ENCODE measurements at regions not wholly inside any gene's neighbourhood (a gene's known extent, or its start where the extent isn't known, plus 50 kb on each side); places are given as distances from the start of the nearest gene placed in this dataset.
A peak's percentile ranks its signal among the peaks of the same experiment; 100 is the strongest.

DNA sequence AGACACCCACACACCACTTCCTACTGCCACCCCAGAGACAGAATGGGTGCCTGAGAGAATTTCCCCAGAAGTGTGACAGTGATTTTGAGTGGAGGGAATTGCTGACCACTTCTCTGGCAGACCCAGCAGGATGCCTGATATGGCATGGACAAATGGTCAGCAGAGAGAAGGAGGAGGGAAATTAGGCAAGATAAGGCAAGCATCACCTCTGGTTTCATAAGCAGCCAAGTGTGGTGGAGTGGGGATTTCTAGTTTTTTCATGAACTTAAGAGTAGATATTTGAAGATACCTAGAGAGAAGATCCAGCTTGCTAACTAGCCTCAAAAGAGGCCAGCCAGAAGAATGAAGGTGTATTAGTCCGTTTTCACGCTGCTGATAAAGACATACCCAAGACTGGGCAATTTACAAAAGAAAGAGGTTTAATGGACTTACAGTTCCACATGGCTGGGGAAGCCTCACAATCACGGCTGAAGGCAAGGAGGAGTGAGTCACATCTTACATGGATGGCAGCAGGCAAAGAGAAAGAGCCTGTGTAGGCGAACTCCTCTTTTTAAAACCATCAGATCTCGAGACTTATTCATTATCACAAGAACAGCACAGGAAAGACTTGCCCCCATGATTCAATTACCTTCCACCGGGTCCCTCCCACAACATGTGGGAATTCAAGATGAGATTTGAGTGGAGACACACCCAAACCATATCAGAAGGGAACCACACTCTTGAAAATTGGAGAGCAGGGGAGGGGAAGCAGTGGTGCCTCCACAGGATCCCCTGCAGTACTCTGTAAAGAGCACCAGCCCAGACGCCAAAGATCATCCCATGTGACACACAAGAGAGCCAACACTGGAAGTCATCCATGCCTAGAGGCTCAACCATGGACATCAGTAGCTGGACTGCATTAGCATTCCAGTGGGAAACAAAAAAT lies 64.2 kb downstream of the RBM43 start:
- peak; percentile 62 for DNase-seq

DNA sequence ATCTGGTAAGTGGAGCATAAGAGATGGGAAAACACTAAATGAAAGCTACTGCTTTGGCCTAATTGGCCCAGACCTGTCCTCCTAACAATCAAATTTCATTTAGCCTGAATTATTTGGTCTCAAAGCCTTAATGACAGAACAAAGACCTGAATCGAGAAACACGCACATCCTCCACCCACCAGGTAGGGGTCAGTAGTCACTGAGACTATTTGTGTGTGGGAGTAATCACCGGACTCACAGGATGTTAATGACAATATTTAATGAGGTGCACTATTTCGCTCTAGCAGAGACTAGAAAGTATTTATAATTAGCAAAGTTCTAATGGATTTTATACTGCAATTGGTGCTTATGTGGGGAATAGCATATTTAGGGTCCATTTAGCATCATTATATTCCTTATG lies 68.1 kb downstream of the RBM43 start:
- DNase-seq, result no peak

DNA sequence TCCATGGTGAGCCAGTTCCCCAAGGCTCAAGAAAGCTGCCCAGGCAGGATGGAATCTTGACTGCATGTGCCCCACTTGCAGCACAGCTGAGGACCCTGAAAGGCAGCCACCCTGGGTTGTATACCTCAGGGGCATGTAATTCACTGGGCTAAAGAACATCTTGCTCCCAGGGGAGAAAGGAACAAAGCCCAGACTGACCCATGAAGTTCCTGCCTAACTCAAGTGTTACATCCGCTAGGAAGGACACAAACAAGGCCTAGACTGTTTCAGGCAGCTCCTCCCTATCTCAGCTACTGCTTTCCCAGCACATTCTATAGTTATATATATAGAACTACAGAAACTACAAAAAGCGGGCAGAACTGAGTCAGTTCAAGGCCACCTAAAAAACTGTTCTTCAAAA lies 69.0 kb downstream of the RBM43 start:
- DNase-seq, result no peak

DNA sequence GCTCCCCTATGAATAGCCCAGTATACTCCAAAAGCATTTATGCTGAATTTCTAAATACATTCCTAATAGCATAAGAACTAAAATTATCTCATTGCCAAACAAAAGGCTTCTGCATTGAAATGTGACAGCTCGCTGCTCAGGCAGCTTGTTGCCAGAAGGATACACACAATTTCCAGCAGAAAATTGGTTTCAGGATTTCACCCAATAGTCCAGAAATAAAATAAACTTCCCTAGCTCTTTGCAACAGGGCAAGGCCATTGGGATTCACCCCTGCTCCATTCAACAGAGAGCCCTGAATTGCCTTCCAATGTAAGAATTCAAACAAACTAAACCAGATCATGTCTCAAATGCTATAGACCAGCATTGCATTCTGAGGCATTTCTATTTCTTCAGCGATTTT lies 70.7 kb downstream of the RBM43 start:
- no peak for DNase-seq

DNA sequence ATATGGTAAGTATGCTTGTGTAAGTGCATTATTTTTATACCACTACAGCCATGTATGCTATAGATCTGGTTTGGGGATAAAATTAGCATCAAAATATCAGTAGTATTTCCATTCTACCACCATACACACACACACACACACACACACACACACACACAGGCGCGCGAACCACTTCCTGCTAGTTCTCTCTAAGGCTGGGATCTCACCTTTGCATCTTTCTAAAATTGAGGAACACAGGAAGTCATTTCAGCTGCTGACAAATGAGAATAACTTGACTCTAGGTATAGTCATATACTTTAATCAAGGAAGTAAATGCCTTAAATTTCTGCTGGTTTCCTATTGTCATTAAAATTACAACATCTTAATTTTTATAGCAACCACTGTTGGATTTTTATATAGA lies 72.5 kb downstream of the RBM43 start:
- DNase-seq, result peak; percentile 14

DNA sequence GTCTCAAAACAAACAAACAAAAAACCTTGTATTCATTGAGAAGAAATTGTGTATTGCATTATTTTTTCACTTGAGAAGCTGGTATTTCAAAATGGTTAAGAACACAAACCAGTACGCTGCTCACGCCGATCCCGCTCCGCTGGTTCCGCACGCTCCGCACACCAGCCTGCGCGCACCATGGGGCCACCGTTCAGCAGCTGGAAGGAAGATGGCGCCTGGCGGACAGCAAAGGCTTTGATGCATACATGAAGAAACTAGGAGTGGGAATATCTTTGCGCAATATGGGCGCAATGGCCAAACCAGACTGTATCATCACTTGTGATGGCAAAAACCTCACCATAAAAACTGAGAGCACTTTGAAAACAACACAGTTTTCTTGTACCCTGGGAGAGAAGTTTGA lies 75.7 kb downstream of the RBM43 start:
- no peak for DNase-seq

DNA sequence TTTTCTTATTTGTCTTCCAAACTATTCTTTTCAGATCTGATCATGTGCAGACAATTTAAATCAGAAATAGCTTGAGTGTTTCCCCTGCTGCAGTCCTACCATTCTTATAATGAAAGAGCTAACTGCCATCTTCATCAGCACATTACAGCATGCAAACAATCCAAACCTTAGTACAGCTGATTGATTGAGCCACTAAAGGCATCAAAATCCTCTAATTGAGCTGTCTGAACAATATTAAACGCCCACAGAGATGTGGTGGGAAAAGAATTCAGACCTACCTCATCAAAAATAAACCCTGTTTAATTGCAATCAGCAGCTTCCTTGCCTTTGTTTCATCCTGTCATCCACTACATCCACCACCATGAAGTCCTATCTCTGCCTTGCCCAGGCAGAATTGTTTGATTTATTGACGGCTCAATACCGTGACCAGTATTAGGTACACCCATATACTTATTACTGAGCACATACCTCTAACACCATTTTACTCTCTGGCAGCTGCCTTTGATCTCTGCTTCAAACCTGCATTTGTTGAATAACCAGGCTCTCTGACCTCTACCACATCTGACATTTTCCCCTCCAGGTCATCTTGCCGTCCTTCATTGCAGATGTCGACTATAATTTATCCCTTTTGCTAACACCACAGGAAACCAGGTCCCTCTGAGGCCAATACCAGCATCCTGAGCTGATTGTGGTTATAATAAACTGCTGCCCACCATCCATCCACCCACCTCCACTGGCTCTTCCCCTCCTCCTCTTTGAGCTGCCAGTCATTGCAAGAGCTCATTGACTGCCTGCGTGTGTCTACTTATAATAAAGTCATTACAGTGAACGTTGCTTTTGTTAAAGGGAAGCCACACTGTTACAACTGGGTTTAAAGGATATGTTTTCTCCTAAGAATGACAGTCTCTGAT lies 78.5 kb downstream of the RBM43 start:
- no peak for DNase-seq

DNA sequence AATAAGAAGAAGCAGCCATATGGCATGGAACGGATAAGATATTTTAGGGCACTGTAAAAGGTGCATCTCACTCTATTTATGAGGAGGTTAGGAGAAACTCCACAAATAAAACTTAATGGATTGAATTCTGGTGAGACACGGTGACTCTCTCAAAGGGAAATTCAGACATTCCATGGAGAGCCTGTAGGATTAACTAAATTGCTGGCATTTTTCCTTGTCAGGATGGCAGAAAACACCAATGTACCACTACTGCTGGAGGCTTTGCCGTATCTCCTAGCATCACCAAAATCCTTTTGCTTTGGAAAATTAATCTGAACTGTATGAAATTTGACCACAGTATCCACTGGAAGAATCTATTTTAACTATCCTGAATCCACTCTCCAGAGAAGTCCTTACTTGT lies 79.3 kb downstream of the RBM43 start:
- DNase-seq, result no peak

DNA sequence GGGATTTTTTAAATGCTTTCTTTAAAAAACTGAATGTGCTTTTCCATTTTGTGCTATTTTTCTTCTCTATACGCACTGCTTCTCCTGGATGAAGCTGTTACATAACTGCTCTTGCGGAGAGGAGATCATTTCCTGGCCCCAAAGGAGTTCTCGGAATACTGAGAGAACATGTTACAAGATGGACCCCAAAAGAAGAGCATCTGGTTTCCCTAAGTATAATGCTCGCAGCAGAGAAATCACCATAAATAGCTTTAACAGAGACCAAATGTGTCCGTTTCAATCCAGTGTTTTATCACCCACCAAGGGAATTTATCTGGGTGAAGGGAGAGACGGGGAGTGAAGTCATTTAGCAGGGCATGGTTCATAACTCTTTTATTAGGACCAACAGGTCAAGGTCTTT lies 80.1 kb downstream of the RBM43 start:
- no peak for DNase-seq

DNA sequence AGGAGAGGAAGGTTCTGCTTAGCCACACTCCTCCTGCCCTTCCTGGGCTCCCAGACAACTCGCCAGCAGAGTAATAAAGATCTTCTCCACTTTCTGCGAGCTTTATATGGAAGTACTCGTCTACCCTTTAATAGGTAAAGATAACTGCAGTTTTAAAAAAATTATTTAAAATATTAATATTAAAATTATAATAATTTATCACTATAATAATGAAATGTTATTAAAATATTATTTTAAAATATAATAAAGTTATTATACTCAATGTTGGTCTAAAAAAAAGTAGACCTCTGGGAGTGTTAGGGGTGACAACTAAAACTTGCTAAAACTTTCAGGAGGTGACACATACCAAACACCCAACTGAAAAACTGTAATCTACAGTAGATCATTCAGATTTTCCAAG lies 81.5 kb downstream of the RBM43 start:
- no peak for DNase-seq

DNA sequence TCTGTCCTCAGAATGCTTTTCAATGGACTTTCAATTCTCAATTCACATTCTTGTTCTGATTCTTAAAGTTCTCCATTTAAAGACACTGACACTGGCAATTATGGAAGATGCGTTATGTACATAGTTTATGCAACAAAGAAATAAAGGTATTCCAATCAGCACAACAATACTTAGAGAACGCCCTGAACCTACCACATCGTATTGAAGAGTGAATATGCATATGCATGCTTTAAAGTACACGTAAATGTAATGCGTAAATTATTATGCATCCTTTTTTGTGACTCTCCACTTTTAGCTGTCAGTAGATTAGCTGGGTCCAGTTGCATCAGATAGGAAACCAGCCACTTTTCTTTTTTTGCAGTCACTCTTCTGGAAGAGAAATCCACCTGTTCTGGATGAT lies 83.5 kb downstream of the RBM43 start:
- no peak for DNase-seq

DNA sequence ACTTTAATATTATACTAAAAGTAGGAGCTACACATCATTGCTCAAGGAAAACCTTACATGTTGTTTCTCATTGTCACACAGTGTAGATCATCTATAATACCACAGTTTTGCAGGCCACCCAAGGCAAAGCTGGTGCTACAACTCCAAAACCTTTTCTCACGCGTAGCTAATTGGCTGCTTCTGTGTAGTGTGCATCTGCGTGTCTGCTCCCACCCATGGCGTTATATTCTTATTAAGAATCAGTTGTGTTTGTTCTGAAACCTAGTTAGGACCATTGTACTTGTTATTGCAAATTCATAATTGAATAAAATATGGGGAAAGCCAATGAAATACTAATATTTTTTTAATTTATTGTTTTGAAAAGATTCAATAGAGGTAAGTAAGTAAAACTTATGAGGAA lies 83.9 kb downstream of the RBM43 start:
- DNase-seq, result no peak

DNA sequence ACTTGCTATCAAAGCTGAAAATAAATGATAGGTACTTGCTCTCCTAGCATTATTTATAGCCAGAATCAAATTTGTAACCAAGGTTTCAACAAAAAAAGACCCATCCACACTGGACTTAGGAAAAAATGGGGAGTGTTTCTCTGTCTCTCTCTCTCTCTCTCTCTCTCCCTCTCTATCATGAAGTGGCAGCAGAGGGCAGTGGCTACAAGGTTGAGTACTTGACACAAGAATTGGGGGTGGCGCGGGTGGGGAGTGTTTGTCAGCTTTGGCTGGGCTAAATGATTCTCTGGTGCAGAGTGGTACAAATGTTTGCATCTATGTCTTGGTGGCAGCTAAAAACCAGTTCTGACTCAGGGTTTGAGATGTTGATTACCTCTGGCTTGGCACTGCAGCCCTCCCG lies 85.0 kb downstream of the RBM43 start:
- DNase-seq, result peak; percentile 8

DNA sequence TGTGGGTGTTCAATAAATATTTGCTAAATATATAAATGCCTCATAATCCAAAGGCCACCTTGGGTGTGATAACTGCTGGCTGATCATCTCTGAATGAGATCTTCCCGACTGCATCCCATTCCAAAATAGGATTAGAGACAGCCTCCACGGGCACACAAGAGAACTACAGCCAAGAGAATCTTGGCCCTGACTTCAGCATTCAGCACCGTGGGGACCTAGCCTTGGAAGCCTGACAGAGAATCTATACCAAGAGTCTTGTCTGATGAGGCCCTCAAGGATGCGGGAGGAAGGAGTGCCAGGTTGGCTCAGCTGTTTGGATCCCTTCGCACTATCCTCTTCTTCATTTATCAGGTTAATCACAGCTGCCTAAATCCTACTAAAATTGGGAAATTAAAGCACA lies 85.8 kb downstream of the RBM43 start:
- no peak for DNase-seq

DNA sequence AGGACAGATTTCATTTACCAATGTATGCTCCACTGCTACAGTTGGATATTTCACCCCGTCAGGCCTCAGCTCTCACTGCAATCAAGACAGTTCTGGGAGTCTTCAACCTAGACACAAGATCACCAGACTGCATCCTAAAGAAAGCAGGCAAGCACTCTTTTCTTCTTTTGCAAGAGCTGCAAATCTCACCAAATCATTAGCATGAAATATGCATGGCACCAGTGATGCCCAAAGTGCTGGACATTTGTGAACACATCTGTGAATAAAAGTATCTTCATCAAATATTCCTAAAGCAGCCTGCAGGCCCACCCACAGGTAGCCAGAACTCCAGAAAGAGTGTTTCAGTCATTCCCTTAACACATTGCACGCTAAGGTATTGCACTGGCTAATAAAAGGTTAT lies 87.5 kb downstream of the RBM43 start:
- no peak for DNase-seq

DNA sequence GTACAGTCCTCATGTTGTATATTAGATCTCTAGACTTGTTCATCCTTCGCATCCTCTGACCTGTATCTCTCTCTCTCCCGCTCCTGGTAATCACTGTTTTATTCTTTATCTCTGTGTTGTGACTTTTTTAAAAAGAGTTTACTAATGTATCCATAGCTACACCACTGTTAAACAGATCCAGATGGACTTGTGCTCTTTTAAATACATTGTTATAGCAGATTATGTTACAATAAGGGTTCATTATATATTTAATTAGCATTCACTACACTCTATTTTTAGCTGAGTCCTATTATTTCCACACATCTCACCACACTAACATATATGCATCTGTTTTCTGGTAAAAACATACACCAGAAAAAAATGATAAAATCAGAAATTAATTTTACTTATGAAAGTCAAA lies 90.5 kb downstream of the RBM43 start:
- DNase-seq, result no peak

DNA sequence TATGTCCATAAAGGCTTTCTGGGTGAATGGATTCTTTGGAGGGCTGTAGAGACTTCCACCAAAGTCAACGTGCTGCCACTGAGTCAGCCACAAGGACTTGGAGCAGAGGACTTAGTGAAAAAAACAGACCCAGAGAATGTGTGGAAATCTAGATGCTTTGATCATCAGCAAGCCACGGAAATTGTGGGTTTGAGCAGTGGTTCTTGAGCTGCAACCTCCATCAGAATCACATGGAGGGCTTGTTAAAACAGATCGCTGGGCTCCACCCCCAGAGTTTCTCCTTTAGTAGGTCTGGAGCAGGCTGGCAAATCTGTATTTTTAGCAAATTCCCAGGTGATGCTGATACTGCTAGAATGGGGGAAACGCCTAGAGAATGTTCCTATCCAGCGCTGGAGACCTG lies 95.3 kb downstream of the RBM43 start:
- no peak for DNase-seq

DNA sequence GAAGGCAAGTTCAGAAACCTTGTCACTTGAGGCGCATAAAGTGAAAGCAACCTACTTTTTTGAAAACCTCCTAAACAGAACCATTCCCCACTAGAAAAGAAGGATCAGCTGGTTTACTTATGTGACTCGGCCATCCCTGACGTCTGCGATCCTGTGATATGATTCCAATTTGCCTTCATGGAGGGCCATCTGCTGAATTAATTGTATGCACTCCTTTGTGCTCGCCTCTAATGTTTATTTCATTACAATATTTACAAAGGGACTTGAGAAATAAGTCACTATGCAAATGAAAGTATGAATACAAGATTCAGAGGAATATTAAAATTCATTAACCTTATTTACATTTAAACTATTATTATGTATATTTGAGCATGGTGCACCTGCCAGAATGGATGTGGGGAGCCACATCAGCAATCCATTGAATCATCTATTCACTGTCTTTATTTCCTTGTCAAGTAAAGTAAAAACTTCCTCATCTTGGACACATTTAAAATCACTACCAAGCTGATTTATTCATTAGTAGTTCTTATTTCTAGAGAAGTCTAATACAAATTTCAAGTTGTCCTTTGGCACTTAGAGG lies 96.5 kb downstream of the RBM43 start:
- no peak for DNase-seq

DNA sequence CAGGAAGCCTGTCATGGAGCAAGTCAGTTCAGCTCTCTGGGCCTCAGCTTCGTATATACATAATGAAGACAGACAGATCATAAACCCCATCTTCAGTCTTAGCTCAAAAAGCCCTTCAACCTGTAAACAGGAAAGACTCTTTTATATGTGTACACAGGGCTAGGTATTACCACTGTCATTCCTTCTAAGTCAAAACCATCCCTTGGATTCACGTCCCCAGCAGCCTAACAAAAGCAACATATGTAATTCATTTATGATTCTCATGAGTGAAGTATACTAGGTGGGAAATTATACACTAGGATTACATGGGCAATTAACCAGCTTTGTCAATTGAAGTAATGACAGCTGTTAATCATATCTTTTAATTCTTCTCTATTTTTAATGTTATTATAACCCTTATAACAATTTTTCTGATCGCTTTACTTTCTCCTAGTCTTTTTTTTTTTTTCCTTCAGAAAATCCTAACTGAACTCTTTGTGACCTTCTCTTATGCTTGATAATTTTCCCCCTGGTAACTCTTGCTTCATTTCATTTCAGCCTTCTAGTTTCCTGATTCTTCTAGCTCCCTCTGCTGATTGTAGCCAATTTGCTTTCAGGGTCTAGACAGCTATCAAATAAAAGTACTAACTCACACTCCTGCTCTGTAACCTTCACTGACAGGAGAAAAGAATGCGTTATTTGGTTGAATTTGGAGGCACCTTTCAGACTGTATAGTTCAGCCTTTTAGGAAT lies 99.7 kb downstream of the RBM43 start:
- DNase-seq, result peak; percentile 6

DNA sequence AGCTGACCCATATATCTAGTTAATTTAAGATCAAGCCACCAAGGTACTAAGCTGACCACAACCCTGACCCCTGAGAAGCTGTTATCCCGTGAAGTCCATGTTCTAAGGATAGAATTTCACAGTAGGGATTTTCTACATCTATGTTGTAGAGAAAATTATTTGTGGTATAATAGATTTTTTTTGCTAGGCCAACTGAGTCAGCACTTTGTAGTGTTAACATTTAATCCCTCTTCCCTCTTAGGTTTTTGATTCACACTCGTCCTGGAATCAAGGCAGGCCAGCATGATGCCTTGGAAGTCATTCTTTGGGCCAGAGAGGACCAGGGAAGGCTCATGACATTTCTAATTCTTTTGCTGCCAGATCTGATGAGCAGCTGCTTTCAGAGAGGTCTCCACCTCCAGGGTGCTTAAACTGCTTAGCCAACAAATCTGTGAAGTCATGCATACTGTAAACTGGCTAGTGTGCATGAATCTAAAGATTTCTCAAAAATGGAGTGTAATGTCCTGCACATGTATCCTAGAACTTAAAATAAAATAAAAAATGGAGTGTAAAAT lies 102.5 kb downstream of the RBM43 start:
- DNase-seq, result no peak

DNA sequence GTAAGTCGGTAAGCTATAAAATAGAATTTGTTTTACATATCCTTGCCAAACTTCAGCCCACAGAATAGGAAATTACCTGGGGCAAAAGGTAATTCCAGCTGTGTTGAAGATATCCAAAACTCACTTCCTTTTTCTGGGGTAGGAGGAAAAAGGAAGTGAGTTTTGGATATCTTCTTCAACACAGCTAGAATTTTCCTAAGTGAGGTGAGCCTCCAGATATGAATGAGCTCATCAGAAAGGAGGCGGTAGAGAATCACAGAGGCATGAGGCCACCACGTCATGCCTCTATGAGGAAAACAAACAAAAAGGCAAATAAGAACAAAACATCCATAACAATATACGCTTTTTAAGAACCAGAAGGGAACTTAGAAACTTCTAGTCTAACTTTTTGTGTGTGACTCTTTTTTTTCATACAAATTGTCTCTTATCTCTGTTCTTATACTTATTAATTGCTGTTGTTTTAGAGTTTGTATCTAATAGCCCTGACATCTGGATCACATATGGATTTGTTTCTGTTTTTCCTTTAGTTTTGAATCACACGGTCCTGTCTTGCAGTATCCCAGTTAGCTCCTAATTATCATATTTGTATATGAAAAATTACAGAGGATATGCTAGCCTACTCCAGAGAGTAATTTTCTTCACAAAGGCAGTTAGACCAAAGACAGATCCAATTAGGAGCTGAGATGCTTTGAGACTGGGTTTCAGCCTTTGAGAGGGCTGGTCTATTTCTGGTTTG lies 104.5 kb downstream of the RBM43 start:
- no peak for DNase-seq

DNA sequence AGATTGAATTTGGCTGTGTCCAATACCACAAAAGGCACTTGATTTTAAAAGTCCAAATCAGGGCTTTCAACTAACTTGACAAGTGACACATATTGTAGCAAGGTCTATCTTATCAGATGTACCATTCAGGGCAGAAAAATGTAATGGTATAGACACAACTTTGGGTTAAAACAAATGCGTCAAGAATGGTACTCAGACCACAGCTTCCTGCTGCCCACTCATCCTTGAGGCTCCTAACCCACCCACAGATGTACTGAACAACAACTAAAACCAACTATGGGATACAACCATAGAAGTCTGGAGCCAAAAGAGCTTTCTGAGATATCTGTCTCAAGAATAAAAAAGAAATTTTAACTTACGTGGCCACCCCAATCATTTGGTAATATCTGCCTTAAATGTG lies 105.2 kb downstream of the RBM43 start:
- no peak for DNase-seq

Measured in hematopoietic multipotent progenitor cell treated with erythropoietin and hydrocortisone succinate and interleukin-3 and kit ligand, for 4 days (in vitro differentiated cells).